WTC11 (cell line): ENCODE measurements at regions not wholly inside any gene's neighbourhood (a gene's known extent, or its start where the extent isn't known, plus 50 kb on each side); places are given as distances from the start of the nearest gene placed in this dataset.

ENCODE experiments used
- ATF6 ChIP-seq: sonication (generic); formaldehyde crosslinking; IDR thresholded peaks from 2 replicates; pipeline ENCODE4 v1.8.1; 2023; ENCODE audit warnings: mild to moderate bottlenecking, missing genetic modification reagents
- CBFB ChIP-seq: sonication (generic); formaldehyde crosslinking; IDR thresholded peaks from 2 replicates; pipeline ENCODE4 v1.8.1; 2022; ENCODE audit warnings: mild to moderate bottlenecking, low read depth, missing genetic modification reagents
- CTCF ChIP-seq: fragments of 200-600 bp; IDR thresholded peaks from 2 replicates; pipeline ENCODE4 v1.8.0; 2022; ENCODE audit warnings: antibody characterized with exemption
- FOXP4 ChIP-seq: sonication (generic); formaldehyde crosslinking; IDR thresholded peaks from 2 replicates; pipeline ENCODE4 v1.8.0; 2022; ENCODE audit warnings: mild to moderate bottlenecking, missing genetic modification reagents
- SP1 ChIP-seq: sonication (generic); formaldehyde crosslinking; conservative IDR thresholded peaks from 2 replicates; pipeline ENCODE4 v1.8.1; 2022; ENCODE audit warnings: missing genetic modification reagents
- ZNF121 ChIP-seq: sonication (generic); formaldehyde crosslinking; IDR thresholded peaks from 2 replicates; pipeline ENCODE4 v1.8.0; 2023; ENCODE audit warnings: missing genetic modification reagents

- no peak for TF ChIP-seq CTCF
- TF ChIP-seq CBFB, result no peak
- no peak for TF ChIP-seq FOXP4
- no peak for TF ChIP-seq SP1 (CRISPR knock-in tag)
- TF ChIP-seq ATF6 (CRISPR knock-in tag), result no peak
- TF ChIP-seq ZNF121 (CRISPR knock-in tag), result no peak
Observed at GRCh38 chr6:37092923-37093727, 76.8 kb upstream of the PIM1 start.
